COLO668 (cell line): ENCODE measurements at regions not wholly inside any gene's neighbourhood (a gene's known extent, or its start where the extent isn't known, plus 50 kb on each side); places are given as distances from the start of the nearest gene placed in this dataset.
"Not testable (repeated sequence)": the region's sequence is repeated elsewhere in the genome, so short reads cannot be mapped to it uniquely, and the experiment has no call there.

Experiments
- DNase-seq: peaks from one replicate; lab custom pipeline; 2025; ENCODE audit not compliant: unreplicated experiment; lab: John Stamatoyannopoulos, UW

DNA sequence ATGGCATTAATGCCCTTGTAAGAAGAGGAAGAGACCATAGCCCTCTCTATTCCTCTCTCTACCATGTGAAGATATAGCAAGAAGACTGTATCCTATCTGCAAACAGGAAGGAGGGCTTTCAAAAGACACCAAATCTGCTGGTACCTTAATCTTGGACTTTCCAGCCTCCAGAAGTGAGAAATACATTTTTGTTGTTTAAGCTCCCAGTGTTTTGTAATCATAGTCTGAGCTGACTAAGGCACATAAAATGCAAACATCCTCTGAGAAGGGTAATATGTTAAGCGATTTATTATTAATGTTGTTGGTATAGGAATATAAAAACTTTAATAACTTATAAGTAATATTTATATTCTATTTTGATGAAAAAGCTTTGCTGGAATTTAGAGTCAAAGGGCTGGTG, 559.8 kb downstream of the SUCLG1 start:
- DNase-seq, result no peak

DNA sequence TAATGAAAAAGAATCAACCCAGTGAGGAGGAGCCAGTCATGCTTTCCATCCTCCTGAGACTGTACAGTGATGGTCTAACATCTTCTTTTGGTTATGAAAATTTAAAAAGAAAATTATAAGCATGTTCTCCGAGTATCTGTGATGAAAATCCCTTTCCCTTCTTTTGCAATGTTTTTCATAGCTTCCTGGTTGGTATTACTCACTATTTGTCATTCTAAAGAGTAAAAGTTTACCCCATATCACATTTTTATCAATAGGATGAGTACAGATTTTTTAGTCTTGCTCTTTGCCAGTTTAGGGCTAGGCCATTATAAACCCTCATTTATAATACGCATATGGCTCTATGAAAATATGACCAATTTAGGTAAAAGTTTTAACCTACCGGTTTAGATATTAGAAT, 564.1 kb downstream of the SUCLG1 start:
- no peak for DNase-seq

DNA sequence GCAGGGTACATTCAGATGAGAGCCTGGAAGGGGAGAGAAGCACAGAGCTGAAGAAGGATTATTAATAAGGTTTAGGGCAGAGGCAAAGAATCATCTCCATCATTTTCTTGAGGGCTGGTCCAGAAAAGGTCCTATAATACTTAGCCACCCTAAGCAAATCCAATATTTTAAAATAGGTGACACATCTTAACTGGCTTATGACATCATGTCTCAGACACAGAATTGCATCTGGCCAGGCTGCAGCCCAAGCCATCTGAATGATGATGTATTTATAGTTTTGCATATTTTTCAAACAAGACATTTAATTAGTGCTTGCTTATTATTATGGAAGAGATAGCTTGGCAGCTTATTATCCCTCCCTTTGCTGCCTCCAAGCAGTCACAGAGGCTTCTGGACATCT, 571.3 kb downstream of the SUCLG1 start:
- no peak for DNase-seq

DNA sequence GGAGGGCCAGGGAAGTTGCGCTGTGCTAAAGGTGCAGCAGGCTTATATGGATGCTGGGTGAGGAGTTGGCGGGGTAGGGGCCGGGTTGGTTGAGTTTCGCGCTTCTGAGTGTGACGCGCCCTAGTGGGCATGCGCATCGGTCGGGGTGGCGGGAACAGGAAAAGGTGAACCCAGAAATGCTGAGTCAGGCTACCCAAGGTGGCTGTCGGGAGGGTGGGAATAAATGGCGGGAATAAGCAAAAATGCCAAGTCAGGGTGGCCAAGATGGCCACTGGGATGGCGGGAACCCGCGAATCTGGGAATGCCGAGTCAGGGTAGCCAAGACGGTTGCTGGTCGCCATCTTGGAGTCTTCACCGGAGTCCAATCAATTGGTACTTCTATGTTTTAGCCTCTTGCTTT, 580.0 kb downstream of the SUCLG1 start:
- no peak for DNase-seq

DNA sequence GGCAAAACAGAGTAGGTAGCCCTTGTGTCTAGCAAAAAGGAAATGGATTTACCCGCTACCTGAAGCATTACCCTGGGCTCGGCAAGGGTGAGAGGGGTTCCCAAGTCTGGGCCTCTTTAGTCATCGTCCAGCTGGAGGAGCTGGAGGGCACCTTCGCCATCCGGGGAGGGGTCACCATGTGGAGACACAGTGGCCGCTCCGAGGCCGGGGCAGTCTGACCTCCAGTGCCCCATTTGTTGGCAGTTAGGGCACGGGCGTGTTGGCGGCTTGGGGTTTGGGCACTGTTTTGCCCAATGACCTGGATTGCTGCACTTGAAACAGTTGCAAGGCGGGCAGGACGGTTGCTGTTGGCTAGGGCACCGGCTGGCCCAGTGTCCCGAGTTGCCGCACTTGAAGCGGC, 581.8 kb downstream of the SUCLG1 start:
- not testable (repeated sequence) for DNase-seq

DNA sequence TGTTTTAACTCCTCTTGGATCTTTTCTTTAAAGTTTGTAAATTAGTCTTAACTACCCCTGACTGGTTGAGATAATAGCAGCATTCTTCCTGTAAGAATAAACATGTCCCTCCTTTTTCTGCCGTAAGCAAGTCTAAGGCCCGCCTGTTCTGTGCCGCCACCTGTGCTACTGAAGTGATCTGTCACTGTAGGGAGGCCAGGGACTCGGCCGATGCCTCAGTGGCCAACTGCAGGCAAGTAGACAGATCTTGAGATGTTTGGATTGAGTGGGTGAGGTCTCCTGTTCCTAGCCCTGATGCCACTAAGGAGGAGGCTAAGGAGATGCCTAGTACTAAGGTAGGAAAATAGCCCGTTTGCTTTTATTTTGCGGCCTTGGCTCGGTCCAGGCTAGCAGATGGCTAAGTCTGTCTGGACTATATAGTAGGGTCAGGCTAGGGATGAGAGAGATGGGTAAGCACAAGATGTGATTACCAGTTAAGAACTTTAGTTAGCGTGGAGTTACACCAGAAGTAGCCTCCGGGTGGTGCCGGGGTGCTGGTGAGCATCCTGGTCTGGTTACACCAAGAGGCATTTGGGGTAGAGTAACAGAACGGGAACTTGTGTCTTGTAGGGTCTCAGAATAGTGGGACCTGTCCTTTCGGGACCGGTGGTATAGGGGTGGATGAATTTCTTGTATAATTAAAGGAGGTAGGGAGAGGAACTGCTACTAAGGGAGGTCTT, 584.2 kb downstream of the SUCLG1 start:
- no peak for DNase-seq

DNA sequence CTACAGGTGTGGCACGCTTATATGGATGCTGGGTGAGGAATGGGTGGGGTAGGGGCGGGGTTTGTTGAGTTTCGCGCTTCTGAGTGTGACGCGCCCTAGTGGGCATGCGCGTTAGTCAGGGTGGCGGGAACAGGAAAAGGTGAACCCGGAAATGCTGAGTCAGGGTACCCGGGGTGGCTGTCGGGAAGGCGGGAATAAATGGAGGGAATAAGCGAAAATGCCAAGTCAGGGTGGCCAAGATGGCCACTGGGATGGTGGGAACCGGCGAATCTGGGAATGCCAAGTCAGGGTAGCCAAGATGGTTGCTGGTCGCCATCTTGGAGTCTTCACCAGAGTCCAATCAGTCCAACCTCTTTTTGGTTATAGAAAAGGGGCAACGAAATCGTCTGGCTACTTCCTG, 585.0 kb downstream of the SUCLG1 start:
- no peak for DNase-seq

DNA sequence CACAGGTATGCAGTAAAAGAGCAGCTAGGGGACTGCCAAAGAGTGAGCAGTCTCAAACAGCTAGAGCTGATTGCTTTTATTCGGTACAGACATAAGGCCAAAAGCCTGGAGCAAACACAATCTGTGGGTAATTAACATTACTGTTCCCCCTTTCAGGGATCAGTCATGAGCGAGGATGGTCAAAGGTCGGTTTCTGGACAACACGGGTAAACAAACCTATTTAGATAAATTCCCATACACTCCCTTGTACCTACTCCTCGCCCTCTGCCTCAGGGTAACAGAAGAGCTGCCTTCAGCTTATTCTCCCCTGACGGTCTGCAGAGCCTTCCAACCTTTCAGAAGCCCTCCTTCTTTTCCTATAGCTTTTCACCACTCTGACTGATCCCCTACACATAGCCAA, 586.0 kb downstream of the SUCLG1 start:
- no peak for DNase-seq

DNA sequence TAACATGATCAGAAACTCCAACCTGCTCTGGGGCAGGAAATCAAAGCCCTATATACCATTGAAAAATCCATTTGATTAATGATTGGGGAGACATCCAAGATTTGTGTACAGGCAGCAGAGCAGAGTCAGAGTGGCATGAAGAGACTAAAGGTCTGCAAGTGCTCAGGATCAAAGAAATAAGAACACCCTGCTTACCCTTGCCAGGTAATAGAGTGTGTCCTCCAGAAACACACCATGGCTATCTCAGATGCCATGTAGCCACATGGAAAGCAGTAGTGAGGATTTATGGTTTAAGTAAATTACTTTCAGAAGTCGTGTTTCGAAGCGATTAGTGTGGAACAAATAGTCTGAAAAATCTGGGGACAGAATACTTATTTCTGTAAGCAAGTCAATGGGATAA, 592.9 kb downstream of the SUCLG1 start:
- no peak for DNase-seq

DNA sequence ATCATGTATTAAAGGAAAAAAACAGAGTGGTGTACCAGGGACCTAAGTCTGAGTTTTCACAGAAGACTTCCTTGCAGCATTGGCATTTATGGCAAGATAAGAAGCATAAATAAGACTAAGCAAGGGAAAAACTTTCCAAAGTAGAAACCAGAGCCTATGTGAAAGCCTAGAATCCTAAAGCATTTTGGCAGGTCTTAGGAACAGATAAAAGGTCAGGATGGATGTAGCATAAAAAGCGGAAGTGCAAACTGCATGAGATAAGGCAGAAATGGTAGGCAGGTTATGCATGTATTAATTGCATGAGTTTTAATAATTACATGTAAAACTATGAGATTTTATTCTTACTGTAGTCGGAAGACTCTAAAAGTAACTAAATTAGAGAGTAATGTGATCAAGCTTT, 596.5 kb downstream of the SUCLG1 start:
- DNase-seq, result no peak

DNA sequence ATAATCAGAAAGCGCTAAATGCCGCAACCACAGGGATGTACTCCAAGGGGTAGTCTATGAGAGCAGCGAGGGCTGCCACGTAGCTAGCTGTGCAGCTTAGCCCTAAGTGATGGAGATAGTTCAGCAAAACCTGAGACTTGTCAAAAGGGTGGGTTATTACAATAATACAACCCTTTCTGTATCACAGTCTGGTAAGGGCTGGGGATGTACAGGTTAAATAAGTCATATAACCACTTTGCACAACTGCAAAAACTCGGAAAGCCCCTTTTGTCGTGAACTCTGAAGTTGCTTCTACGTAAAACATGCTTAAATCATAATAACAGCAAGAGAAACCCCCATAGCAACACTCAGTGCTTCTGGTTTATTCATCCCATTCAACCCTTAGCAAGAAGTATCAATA, 598.8 kb downstream of the SUCLG1 start:
- no peak for DNase-seq

DNA sequence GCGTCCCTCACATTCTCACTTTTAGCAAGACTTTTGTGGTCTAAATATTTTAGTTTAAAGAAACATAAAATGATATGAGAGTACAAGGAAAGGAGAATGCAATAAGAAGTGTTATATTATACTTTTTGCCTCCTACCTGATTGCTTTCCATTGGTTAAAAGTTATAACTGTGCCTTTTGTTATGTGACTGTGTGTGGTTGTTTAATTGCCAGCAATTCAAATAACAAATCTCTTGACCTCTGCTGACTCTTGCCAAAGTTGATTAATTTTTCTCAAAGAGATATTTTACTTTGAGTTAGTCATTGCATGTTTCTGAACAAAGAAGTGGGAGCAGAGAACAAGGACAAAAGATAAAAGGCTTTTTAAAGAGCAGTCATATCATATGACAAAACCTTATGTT, 599.5 kb downstream of the SUCLG1 start:
- DNase-seq, result no peak

DNA sequence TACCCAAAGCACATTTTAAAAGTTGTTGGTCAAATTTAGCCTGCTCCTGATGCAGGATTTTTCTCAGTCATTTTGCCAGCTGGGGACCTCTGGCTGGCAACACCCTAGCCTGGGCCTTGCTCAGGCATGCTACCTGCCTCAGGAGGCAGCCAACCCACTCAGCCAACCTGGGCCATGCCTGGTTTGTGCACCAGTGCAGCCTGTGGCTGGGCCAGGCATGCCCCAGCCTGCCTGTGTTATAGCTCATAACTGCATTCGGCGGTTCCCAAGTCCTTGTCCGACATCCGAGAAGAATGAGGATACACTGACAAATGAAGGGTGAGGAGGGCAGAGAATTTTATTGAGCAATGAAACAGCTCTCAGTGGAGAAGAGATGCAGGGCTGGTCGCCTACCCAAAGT, 608.0 kb downstream of the SUCLG1 start:
- DNase-seq, result no peak

DNA sequence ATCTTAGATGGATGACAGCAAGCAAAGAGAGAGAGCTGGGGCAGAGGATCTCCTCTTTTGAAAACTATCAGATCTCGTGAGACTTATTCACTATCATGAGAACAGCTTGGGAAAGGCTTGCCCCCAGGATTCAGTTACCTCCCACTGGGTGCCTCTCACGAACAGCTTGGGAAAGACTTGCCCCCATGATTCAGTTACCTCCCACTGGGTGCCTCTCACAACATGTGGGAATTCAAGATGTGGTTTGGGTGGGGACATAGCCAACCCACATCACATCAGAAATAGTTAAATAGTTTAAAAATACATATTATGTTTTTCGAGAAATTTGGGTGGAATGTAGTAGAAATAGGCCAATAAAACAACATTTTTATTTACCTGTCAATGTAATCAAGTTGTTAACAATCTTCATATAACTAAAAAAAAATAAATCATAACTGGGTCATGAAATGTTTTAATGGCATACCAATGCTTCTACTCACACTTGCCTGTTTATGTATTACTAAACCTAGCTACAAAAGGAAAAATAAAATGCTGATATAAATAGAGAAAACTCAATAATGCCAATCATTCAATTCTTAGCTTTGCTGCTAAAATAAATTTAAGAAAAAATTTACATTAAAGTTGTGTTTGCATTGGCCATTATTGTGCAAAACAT, 608.9 kb downstream of the SUCLG1 start:
- no peak for DNase-seq

DNA sequence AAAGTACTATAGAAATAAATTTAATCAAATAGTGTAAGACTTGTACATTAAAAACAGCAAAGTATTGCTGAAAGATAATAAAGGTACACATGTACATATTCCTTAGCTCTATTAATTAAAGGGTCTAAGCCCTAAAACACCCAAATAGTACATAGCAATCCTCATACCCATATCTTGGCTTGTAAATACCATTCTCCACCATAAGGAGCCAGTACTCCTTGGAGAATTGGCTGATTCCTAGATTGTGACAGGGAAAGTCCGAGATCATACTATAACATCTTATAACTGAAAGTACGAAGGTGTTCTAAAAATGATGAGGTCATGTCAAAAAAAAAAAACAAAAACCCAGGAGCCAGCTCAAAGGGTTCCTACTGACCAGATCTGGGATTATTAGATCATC, 614.6 kb downstream of the SUCLG1 start:
- DNase-seq, result no peak

DNA sequence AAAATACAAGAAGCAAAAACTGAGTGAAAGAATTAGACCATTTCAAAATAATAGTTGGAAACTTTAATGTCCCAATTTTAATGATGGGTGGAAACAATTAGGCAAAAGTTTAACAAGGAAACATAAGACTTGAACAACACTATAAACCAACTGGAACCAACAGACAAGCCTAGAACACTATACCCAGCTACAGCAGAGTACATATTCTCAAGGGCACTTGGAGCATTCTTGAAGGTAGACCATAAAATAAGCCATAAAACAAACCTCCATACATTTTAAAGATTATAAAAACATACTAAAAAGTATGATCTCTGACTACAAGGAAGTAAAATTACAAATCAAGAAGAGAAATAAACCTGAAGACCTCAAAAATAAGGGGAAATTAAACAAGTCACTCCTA, 616.7 kb downstream of the SUCLG1 start:
- DNase-seq, result no peak

DNA sequence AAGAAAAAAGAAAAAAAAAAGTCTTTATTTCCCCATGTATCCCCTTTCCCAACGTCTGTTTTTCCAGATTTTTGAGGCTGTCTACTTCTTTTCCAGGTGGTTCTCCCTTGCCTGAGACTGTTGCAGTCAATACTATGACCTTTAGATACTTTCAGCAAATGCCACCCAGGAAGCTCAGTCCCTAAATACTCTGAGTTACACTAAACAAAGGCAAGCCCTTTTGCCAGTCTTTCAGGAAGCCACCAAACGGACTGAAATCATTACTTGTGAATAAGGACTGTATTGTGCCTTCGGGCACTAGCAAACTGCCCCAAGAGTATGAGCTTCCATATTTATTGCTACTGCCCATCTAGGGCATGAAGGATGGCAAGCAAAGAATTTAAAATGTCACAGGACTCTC, 621.3 kb downstream of the SUCLG1 start:
- no peak for DNase-seq

DNA sequence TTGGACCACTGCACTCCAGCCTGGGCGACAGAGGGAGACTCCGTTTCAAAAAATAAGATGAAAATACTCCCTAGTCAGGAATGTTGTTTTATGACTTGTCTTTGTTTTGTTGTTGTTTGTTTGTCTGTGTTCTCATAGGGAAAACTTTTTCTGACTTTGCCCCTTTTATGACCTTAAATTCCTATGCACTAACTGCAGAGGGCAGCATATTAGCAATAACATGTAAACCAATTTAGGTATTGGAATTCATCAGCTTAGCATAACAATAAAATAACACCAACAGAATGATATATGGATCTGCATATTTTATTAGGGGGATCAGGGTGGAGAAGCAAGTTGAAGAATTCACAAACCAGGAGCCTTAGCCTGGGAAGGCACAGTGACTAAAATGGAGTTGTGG, 631.5 kb downstream of the SUCLG1 start:
- DNase-seq, result no peak

DNA sequence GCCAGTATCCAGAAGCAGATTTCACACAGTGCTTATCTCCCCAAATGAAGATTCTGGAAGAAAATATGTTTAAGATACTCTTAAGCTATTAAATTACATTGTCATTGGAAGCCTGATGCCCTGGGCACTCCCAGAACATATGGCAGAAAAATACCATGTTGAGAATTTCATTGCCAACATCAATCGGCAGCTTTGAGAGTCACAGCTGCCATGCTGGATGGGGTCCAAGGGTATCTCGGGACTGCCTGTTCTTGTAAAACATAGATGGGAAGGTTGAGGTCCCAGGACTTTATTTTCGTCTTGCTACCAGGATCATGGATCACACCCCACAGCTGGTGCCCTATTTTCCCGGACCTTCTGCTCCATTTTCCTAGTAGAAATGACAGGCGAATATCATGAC, 632.5 kb downstream of the SUCLG1 start:
- no peak for DNase-seq

DNA sequence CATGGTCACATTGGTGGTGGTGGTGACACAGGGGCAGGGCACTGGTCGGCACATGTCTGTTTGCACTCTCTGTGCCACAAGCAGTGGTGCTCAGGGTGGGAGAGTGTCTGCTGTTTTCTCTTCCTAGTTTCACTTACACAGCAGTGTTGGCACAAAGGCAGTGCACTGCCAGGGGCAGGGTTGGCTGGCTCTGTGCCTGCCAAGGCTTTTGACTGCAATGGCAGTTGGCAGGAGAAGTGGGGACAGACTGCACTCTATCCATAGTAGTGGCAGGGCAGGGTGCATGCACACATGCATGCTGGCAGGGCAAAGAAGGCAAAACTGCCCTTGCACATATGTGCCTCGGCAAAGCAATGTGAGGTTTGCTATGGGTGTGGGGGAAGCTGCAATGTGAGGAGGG, 635.9 kb downstream of the SUCLG1 start:
- no peak for DNase-seq

DNA sequence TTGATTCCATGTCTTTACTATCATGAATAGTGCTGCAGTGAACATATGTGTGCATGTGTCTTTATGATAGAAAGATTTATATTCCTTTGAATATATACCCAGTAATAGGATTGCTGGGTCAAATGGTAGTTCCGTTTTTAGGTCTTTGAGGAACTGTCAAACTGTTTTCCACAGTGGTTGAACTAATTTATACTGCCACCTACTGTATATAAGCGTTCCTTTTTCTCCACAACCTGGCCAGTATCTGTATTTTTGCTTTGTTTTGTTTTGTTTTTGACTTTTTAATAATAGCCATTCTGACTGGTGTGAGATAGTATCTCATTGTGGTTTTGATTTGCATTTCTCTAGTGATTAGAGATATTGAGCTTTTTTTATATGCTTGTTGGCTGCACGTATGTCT, 641.6 kb downstream of the SUCLG1 start:
- no peak for DNase-seq

DNA sequence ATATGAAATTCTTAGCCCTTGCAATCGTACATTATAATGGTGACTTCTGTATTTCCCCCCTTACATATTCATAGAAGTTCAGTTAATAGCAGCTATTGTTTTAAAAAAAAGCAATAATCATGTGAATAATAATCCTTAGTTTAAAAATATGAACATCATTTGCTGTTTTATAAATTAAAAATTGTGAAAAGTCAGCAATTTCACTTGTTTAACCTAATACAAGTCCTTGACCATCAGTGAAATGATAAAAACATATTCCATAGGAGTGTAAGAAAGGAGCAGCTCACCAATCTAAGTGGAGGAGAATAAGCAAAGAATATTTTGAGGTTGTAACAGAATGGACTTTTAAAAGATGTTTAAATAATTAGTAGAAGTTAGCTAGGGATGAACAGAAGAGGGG, 650.2 kb downstream of the SUCLG1 start:
- no peak for DNase-seq

DNA sequence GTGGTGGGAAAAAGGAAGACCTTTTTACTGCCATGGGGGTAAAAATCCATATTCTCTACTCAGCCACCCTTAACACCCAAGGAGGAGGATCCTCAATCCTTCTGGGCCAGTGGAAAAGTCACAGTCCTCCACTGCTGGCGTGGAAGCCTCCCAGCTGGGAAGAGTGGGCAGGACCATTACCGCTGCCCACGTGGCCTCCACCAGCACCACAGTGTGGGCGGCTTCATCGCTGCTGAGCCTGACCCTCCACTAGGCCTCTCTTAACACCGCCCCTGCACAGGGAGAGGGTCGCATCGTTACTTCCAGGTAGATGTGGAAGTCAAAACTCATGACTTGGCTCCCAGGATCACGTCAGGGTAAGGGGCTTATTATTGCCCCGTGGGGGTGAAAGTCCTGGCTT, 656.5 kb downstream of the SUCLG1 start:
- no peak for DNase-seq
